ENCODE measurements at regions not wholly inside any gene's neighbourhood (a gene's known extent, or its start where the extent isn't known, plus 50 kb on each side); places are given as distances from the start of the nearest gene placed in this dataset.

- TF ChIP-seq MXI1 (IDR thresholded peaks at IDR 0.05; ENCODE audit: low read depth, low read length) (no peak), SMC3 (IDR thresholded peaks at IDR 0.05; ENCODE audit: low read depth, low read length) (no peak), RCOR1 (IDR thresholded peaks at IDR 0.05; ENCODE audit: low read length) (no peak), MEF2A (IDR thresholded peaks at IDR 0.05; ENCODE audit: borderline replicate concordance, low read depth) (no peak), NFIC (IDR thresholded peaks at IDR 0.05; ENCODE audit: borderline replicate concordance) (no peak), RXRA (IDR thresholded peaks at IDR 0.05; ENCODE audit: borderline replicate concordance, low read depth) (no peak), TEAD4 (IDR thresholded peaks at IDR 0.05; ENCODE audit: borderline replicate concordance, insufficient read depth) (no peak), FOXM1 (IDR thresholded peaks at IDR 0.05; ENCODE audit: low read depth) (no peak)
Measured at GRCh38 chr1:232252546-232253118, 377.3 kb downstream of the SIPA1L2 start (continued).

GRCh38 chr1:232250838-232251237 lies 379.1 kb downstream of the SIPA1L2 start:
- no peak for DNase-seq
- no peak overlapping the region for H3K9ac ChIP-seq
- no peak overlapping the region for H3K4me2 ChIP-seq
- no peaks in the 10 kb centered on the region for H3F3A ChIP-seq (replicated peaks; ENCODE audit: insufficient read depth)
- ChIA-PET POLR2A (no interaction called here), CTCF (interaction anchor here (1.5 to 1.6 kb wide), 2 partner anchors 10 to 389 kb away, joined by 3 read pairs; no protein-coding TSS in a partner anchor)
- H3K27ac ChIP-seq (ENCODE audit: low read depth in 2 of 2, low read length in 1 of 2), result no peak overlapping the region
- TF ChIP-seq MAX (IDR thresholded peaks at IDR 0.05; ENCODE audit: low read depth), result no peak
- no peak for TF ChIP-seq FOSL2 (IDR thresholded peaks at IDR 0.05; ENCODE audit: borderline replicate concordance, low read depth)
- TF ChIP-seq NRF1 (IDR thresholded peaks at IDR 0.05; ENCODE audit: low read depth, low read length), result no peak
- no peak for TF ChIP-seq NFIC (IDR thresholded peaks at IDR 0.05; ENCODE audit: borderline replicate concordance)
- TF ChIP-seq ZBTB33 (IDR thresholded peaks at IDR 0.05; ENCODE audit: borderline replicate concordance, low read depth), result no peak
- no peak for TF ChIP-seq GABPA (IDR thresholded peaks at IDR 0.05; ENCODE audit: low read depth)
- TF ChIP-seq MEF2A (IDR thresholded peaks at IDR 0.05; ENCODE audit: borderline replicate concordance, low read depth), result no peak
- no peak for TF ChIP-seq POLR2AphosphoS5 (IDR thresholded peaks at IDR 0.05; ENCODE audit: low read depth, low read length)
- no peak overlapping the region for H3K4me3 ChIP-seq (ENCODE audit: low read depth in 2 of 2, low read length in 1 of 2)
- H2AFZ ChIP-seq (ENCODE audit: low read depth), result no peak overlapping the region
- H3K9me2 ChIP-seq, result 0 out of 2 replicates have a peak, but pooled peaks cover 3% of the 10 kb centered on the region
- no peaks in the 10 kb centered on the region for H3K9me3 ChIP-seq
- H3K79me2 ChIP-seq (ENCODE audit: insufficient read depth), result no peaks in the 10 kb centered on the region
- no peaks in the 10 kb centered on the region for H4K20me1 ChIP-seq (ENCODE audit: insufficient read depth)
- 64% methylated on average over 3 of the region's 3 CpGs for WGBS (ENCODE audit: low lambda C conversion rate)
- no peaks in the 10 kb centered on the region for H3K36me3 ChIP-seq (replicated peaks in 1 of 2; ENCODE audit: control insufficient read depth in 1 of 2, insufficient read depth in 2 of 2, low read length in 1 of 2)
- peaks cover 0 to 14% of the 10 kb centered on the region in 2 experiments; a peak in 2 of 4 replicates for H3K4me1 ChIP-seq (ENCODE audit: control insufficient read depth in 1 of 2, insufficient read depth in 2 of 2, low read depth in 1 of 2, low read length in 1 of 2)
- H3K27me3 ChIP-seq (ENCODE audit: insufficient read depth), result no peaks in the 10 kb centered on the region

All from SK-N-SH (cell line).